Liver (tissue), 7 donors: ENCODE measurements at regions not wholly inside any gene's neighbourhood (a gene's known extent, or its start where the extent isn't known, plus 50 kb on each side); places are given as distances from the start of the nearest gene placed in this dataset.

Experiments
- DNase-seq: peaks from one replicate; pipeline ENCODE4 v3.0.0-alpha.2; 2017; ENCODE audit warnings: low spot score
- H3K27ac ChIP-seq, 2 donors: one replicate each; pipeline ENCODE4 v1.7.0; 2013; ENCODE audit warnings: inconsistent platforms in 2 of 2, low read length in 2 of 2, control low read depth in 1 of 2, low read depth in 1 of 2, mild to moderate bottlenecking in 1 of 2
- H3K27me3 ChIP-seq, 4 donors: one replicate each; pipeline versions ENCODE4 v1.6.1 to v1.7.0; 2013; ENCODE audit warnings: low read length in 3 of 4, inconsistent platforms in 1 of 4, mild to moderate bottlenecking in 1 of 4, moderate library complexity in 1 of 4; ENCODE audit not compliant: control insufficient read depth in 4 of 4, insufficient read depth in 4 of 4
- H3K36me3 ChIP-seq, 4 donors: one replicate each; pipeline versions ENCODE4 v1.6.1 to v1.7.0; 2013; ENCODE audit warnings: low read length in 3 of 4, mild to moderate bottlenecking in 3 of 4, low read depth in 1 of 4, moderate library complexity in 1 of 4; ENCODE audit not compliant: control insufficient read depth in 4 of 4, insufficient read depth in 3 of 4
- H3K4me1 ChIP-seq, 4 donors: one replicate each; pipeline versions ENCODE4 v1.6.1 to v1.7.0; 2013; ENCODE audit warnings: low read length in 3 of 4, mild to moderate bottlenecking in 3 of 4, moderate library complexity in 1 of 4; ENCODE audit not compliant: control insufficient read depth in 4 of 4, insufficient read depth in 4 of 4
- H3K4me3 ChIP-seq, 3 donors: one replicate each; pipeline versions ENCODE4 v1.6.1 to v1.7.0; 2013; ENCODE audit warnings: low read length in 3 of 3, control low read depth in 1 of 3, low read depth in 1 of 3, mild to moderate bottlenecking in 1 of 3
- H3K9ac ChIP-seq, 2 donors: one replicate each; pipeline ENCODE4 v1.7.0; 2013; ENCODE audit warnings: low read length in 2 of 2, mild to moderate bottlenecking in 2 of 2, moderate library complexity in 2 of 2, control low read depth in 1 of 2, low read depth in 1 of 2
- H3K9me3 ChIP-seq, 4 donors: one replicate each; pipeline versions ENCODE4 v1.6.1 to v1.7.0; 2013; ENCODE audit warnings: low read length in 3 of 4; ENCODE audit not compliant: control insufficient read depth in 4 of 4
- ATF3 ChIP-seq: IDR thresholded peaks from 2 replicates; pipeline ENCODE4 v1.6.1; 2016; ENCODE audit warnings: antibody characterized with exemption
- FOXA1 ChIP-seq: IDR thresholded peaks from 2 replicates; pipeline ENCODE4 v1.6.1; 2016; ENCODE audit warnings: antibody characterized with exemption
- GABPA ChIP-seq, 2 donors: IDR thresholded peaks in 1 of 2; conservative IDR thresholded peaks in 1 of 2; 2 replicates each; pipeline ENCODE4 v1.6.1; 2016; ENCODE audit warnings: antibody characterized with exemption in 2 of 2, mild to moderate bottlenecking in 1 of 2, moderate library complexity in 1 of 2
- HNF4A ChIP-seq, 2 donors: conservative IDR thresholded peaks; 2 replicates each; pipeline ENCODE4 v1.6.1; 2016; ENCODE audit warnings: antibody characterized with exemption in 2 of 2, mild to moderate bottlenecking in 2 of 2
- HNF4G ChIP-seq: IDR thresholded peaks from 2 replicates; pipeline ENCODE4 v1.6.1; 2016; ENCODE audit warnings: antibody characterized with exemption
- JUND ChIP-seq, 2 donors: IDR thresholded peaks; 2 replicates each; pipeline ENCODE4 v1.6.1; 2016; ENCODE audit warnings: antibody characterized with exemption in 2 of 2
- MAX ChIP-seq: IDR thresholded peaks from 2 replicates; pipeline ENCODE4 v1.6.1; 2016; ENCODE audit warnings: antibody characterized with exemption
- NR2F2 ChIP-seq: IDR thresholded peaks from 2 replicates; pipeline ENCODE4 v1.6.1; 2016; ENCODE audit warnings: antibody characterized with exemption
- REST ChIP-seq: IDR thresholded peaks from 2 replicates; pipeline ENCODE4 v1.6.1; 2016; ENCODE audit warnings: antibody characterized with exemption, mild to moderate bottlenecking
- RXRA ChIP-seq, 2 donors: IDR thresholded peaks; 2 replicates each; pipeline ENCODE4 v1.6.1; 2017 to 2018; ENCODE audit warnings: antibody characterized with exemption in 2 of 2, mild to moderate bottlenecking in 1 of 2
- SP1 ChIP-seq: IDR thresholded peaks from 2 replicates; pipeline ENCODE4 v1.6.1; 2018; ENCODE audit warnings: antibody characterized with exemption, mild to moderate bottlenecking
- WGBS: extraction: QIAGEN DNeasy Blood & Tissue Kit; methylation state at CpG from one replicate; pipeline ENCODE4 v1.1.7; 2013; 5-methylcytosine and 5-hydroxymethylcytosine counted together
- donor health status: healthy.
- donor health status: healthy.
- donor health status: healthy.
- donor health status: healthy.

- Histone ChIP-seq H3K27ac (no peak overlapping the region), H3K9me3 (peaks cover 0 to 10% (median 1%) of the 10 kb centered on the region in 4 donors), H3K4me3 (no peak overlapping the region), H3K9ac (no peak overlapping the region), H3K36me3 (no peaks in the 10 kb centered on the region), H3K27me3 (no peaks in the 10 kb centered on the region), H3K4me1 (no peaks in the 10 kb centered on the region)
- TF ChIP-seq RXRA (IDR thresholded peaks at IDR 0.05) (no peak), HNF4A (conservative IDR thresholded peaks at IDR 0.05) (no peak)
- WGBS = 63% methylated on average over 1 of the region's 1 CpG
- no peak for DNase-seq
These were observed 228.9 kb upstream of the RGS18 start for GRCh38 chr1:191929383-191929782.

GRCh38 chr1:191943684-191944083 lies 214.6 kb upstream of the RGS18 start:
- no peaks in the 10 kb centered on the region for H3K4me1 ChIP-seq
- TF ChIP-seq RXRA (IDR thresholded peaks at IDR 0.05) (no peak), HNF4G (no peak), SP1 (no peak), ATF3 (no peak), GABPA (IDR thresholded peaks at IDR 0.05 in 1 of 2, conservative IDR thresholded peaks at IDR 0.05 in 1 of 2) (no peak), FOXA1 (no peak)
- no peak overlapping the region for H3K4me3 ChIP-seq
- H3K9ac ChIP-seq = no peak overlapping the region
- 57% methylated on average over 1 of the region's 1 CpG for WGBS
- H3K9me3 ChIP-seq = no peaks in the 10 kb centered on the region
- no peaks in the 10 kb centered on the region for H3K27me3 ChIP-seq
- H3K27ac ChIP-seq = no peak overlapping the region
- H3K36me3 ChIP-seq = no peaks in the 10 kb centered on the region
- no peak for DNase-seq

- no peaks in the 10 kb centered on the region for H3K27me3 ChIP-seq
- no peak overlapping the region for H3K27ac ChIP-seq
- 40% methylated on average over 1 of the region's 1 CpG for WGBS
- no peaks in the 10 kb centered on the region for H3K4me1 ChIP-seq
- H3K9ac ChIP-seq = no peak overlapping the region
- no peak overlapping the region for H3K4me3 ChIP-seq
- TF ChIP-seq NR2F2 = no peak
- no peak for TF ChIP-seq JUND (IDR thresholded peaks at IDR 0.05)
- no peak for TF ChIP-seq FOXA1
- no peak for TF ChIP-seq REST
- TF ChIP-seq MAX = no peak
- no peak for TF ChIP-seq RXRA (IDR thresholded peaks at IDR 0.05)
- no peaks in the 10 kb centered on the region for H3K9me3 ChIP-seq
- no peaks in the 10 kb centered on the region for H3K36me3 ChIP-seq
- no peak for DNase-seq
These were observed 204.7 kb upstream of the RGS18 start for GRCh38 chr1:191953526-191953925.
